Sigmoid colon (tissue), 4 donors: ENCODE measurements at regions not wholly inside any gene's neighbourhood (a gene's known extent, or its start where the extent isn't known, plus 50 kb on each side); places are given as distances from the start of the nearest gene placed in this dataset.

Source experiments
- POLR2A ChIP-seq, 2 donors: fragments of 450-650 bp; IDR thresholded peaks; one replicate each; pipeline ENCODE4 v1.6.1; 2016; ENCODE audit warnings: antibody characterized with exemption in 2 of 2, mild to moderate bottlenecking in 2 of 2, moderate library complexity in 2 of 2
- POLR2AphosphoS5 ChIP-seq, 4 donors: sonication (generic); formaldehyde crosslinking; IDR thresholded peaks; one replicate each; pipeline ENCODE4 v1.6.1; 2017; ENCODE audit warnings: antibody characterized with exemption in 4 of 4
- TF ChIP-seq, protein P1 (sequence below), 4 experiments: fragments of 450-650 bp in 3 of 4; fragments of 200-600 bp in 1 of 4; IDR thresholded peaks; one replicate each; pipeline ENCODE4 v1.5.1; 2016 to 2019; ENCODE audit warnings: antibody characterized with exemption in 4 of 4, mild to moderate bottlenecking in 3 of 4, moderate library complexity in 2 of 4

- TF ChIP-seq, protein P1, sequence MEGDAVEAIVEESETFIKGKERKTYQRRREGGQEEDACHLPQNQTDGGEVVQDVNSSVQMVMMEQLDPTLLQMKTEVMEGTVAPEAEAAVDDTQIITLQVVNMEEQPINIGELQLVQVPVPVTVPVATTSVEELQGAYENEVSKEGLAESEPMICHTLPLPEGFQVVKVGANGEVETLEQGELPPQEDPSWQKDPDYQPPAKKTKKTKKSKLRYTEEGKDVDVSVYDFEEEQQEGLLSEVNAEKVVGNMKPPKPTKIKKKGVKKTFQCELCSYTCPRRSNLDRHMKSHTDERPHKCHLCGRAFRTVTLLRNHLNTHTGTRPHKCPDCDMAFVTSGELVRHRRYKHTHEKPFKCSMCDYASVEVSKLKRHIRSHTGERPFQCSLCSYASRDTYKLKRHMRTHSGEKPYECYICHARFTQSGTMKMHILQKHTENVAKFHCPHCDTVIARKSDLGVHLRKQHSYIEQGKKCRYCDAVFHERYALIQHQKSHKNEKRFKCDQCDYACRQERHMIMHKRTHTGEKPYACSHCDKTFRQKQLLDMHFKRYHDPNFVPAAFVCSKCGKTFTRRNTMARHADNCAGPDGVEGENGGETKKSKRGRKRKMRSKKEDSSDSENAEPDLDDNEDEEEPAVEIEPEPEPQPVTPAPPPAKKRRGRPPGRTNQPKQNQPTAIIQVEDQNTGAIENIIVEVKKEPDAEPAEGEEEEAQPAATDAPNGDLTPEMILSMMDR (IDR thresholded peaks at IDR 0.05), result no peak
- TF ChIP-seq POLR2A (IDR thresholded peaks at IDR 0.05) (no peak), POLR2AphosphoS5 (IDR thresholded peaks at IDR 0.05) (no peak)
Observed at GRCh38 chr5:68708156-68708841, 385.5 kb upstream of the SLC30A5 start.
